ENCODE measurements at regions not wholly inside any gene's neighbourhood (a gene's known extent, or its start where the extent isn't known, plus 50 kb on each side); places are given as distances from the start of the nearest gene placed in this dataset.

DNA sequence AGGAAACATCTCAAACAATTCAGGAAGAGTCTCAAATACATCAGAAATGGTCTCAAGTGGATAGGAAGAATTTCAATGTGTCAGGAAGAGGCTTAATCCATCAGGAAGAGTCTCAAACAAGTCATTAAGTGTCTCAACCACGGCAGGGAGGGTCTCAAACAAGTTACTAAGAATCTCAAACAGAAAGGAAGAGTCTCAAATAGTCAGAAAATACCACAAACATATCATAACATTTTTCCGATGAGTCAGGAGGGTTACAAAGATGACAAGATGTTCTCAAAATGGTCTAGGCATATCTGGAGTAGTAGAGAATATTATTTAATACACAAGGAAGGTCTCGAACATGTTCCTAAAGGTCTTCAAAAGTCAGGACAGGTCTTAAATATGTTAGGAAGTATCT, 109.3 kb upstream of the USP9X start:
- in situ Hi-C loops (cut with MboI) (no loop called here), intact Hi-C loops (cut with micrococcal nuclease; ENCODE audit: unreplicated experiment) (no loop called here)
- RAD21 ChIA-PET (ENCODE audit: unreplicated experiment), result no interaction called here
- no peak overlapping the region for H3K4me3 ChIP-seq
- no peaks in the 10 kb centered on the region for H3K27me3 ChIP-seq (replicated peaks in 1 of 2; ENCODE audit: control insufficient read depth in 2 of 2, insufficient read depth in 2 of 2, low read length in 1 of 2)
- H3K9me3 ChIP-seq (replicated peaks; ENCODE audit: control insufficient read depth, insufficient read depth, low read length), result no peaks in the 10 kb centered on the region; the same call in 2 of the 3 replicates
- H3K4me2 ChIP-seq (ENCODE audit: control insufficient read depth, insufficient read depth), result no peak overlapping the region
- no TSS peak for BruUV-seq (replicated peaks)
- H4K20me1 ChIP-seq (ENCODE audit: control insufficient read depth, insufficient read depth), result no peaks in the 10 kb centered on the region
- TF ChIP-seq NBN (IDR thresholded peaks at IDR 0.05) (no peak), EED (IDR thresholded peaks at IDR 0.05; ENCODE audit: low read depth) (no peak), BMI1 (IDR thresholded peaks at IDR 0.05; ENCODE audit: borderline replicate concordance) (no peak), KLF5 (IDR thresholded peaks at IDR 0.05; ENCODE audit: partially characterized antibody) (no peak), ZNF622 (IDR thresholded peaks at IDR 0.05) (no peak), IRF4 (IDR thresholded peaks at IDR 0.05; ENCODE audit: low read depth, low read length) (no peak)
- 32% methylated on average over 3 of the region's 3 CpGs for WGBS (ENCODE audit: insufficient coverage, insufficient replicate concordance, low lambda C conversion rate, missing lambda C conversion rate)
- POLR2A ChIA-PET, result no interaction called here
- FAIRE-seq (no peak), DNase-seq (ENCODE audit: low read depth, low spot score) (no peak), ATAC-seq (no peak)
- H2AFZ ChIP-seq (ENCODE audit: control insufficient read depth, low read depth, low read length), result no peak overlapping the region
- SMC1A ChIA-PET (ENCODE audit: uncharacterized antibody, unreplicated experiment), result interaction anchor here (0.6 kb wide), 1 partner anchor 1031 kb away, joined by 3 read pairs; no protein-coding TSS in a partner anchor
- H3K4me1 ChIP-seq (ENCODE audit: control insufficient read depth, insufficient read depth, low read length), result no peaks in the 10 kb centered on the region
- no peak overlapping the region for H3K9ac ChIP-seq (ENCODE audit: control insufficient read depth, insufficient read depth, low read length)
- H3K79me2 ChIP-seq (ENCODE audit: control insufficient read depth, insufficient read depth, low read length), result no peaks in the 10 kb centered on the region
- CTCF ChIA-PET, result no interaction called here
- H3K36me3 ChIP-seq (ENCODE audit: control insufficient read depth in 2 of 2, insufficient read depth in 2 of 2, low read length in 1 of 2), result no peaks in the 10 kb centered on the region
- H3K27ac ChIP-seq (ENCODE audit: control insufficient read depth, insufficient read depth), result no peak overlapping the region

GRCh38 chrX:40976981-40977380, 108.3 kb upstream of the USP9X start:
- no peaks in the 10 kb centered on the region for H3K4me1 ChIP-seq (ENCODE audit: control insufficient read depth, insufficient read depth, low read length)
- H3K79me2 ChIP-seq (ENCODE audit: control insufficient read depth, insufficient read depth, low read length), result no peaks in the 10 kb centered on the region
- H3K4me3 ChIP-seq, result no peak overlapping the region
- H3K36me3 ChIP-seq (ENCODE audit: control insufficient read depth in 2 of 2, insufficient read depth in 2 of 2, low read length in 1 of 2), result no peaks in the 10 kb centered on the region
- in situ Hi-C loops (cut with MboI), result no loop called here
- H3K4me2 ChIP-seq (ENCODE audit: control insufficient read depth, insufficient read depth), result no peak overlapping the region
- FAIRE-seq, result no peak
- H3K9ac ChIP-seq (ENCODE audit: control insufficient read depth, insufficient read depth, low read length), result no peak overlapping the region
- RAD21 ChIA-PET (ENCODE audit: unreplicated experiment), result no interaction called here
- no peak overlapping the region for H3K27ac ChIP-seq (ENCODE audit: control insufficient read depth, insufficient read depth)
- intact Hi-C loops (cut with micrococcal nuclease; ENCODE audit: unreplicated experiment), result no loop called here
- CTCF ChIA-PET, result no interaction called here
- no peaks in the 10 kb centered on the region for H4K20me1 ChIP-seq (ENCODE audit: control insufficient read depth, insufficient read depth)
- WGBS (ENCODE audit: insufficient coverage, insufficient replicate concordance, low lambda C conversion rate, missing lambda C conversion rate), result 40% methylated on average over 1 of the region's 1 CpG
- H3K27me3 ChIP-seq (replicated peaks in 1 of 2; ENCODE audit: control insufficient read depth in 2 of 2, insufficient read depth in 2 of 2, low read length in 1 of 2), result no peaks in the 10 kb centered on the region
- H2AFZ ChIP-seq (ENCODE audit: control insufficient read depth, low read depth, low read length), result no peak overlapping the region
- no peak for ATAC-seq
- DNase-seq (ENCODE audit: low read depth, low spot score), result no peak
- no TSS peak for BruUV-seq (replicated peaks)
- TF ChIP-seq SUPT20H (IDR thresholded peaks at IDR 0.05; ENCODE audit: borderline replicate concordance, control insufficient read depth, low read depth, low read length), result no peak
- TF ChIP-seq RELA (IDR thresholded peaks at IDR 0.05; ENCODE audit: borderline replicate concordance, partially characterized antibody), result no peak
- TF ChIP-seq E4F1 (IDR thresholded peaks at IDR 0.05; ENCODE audit: borderline replicate concordance, partially characterized antibody), result no peak
- H3K9me3 ChIP-seq (replicated peaks; ENCODE audit: control insufficient read depth, insufficient read depth, low read length), result no peaks in the 10 kb centered on the region; the same call in 2 of the 3 replicates
- SMC1A ChIA-PET (ENCODE audit: uncharacterized antibody, unreplicated experiment), result no interaction called here
- POLR2A ChIA-PET, result no interaction called here
